SK-N-SH treated with all-trans-retinoic acid at 6 μM for 48 hours (cell line): ENCODE measurements at regions not wholly inside any gene's neighbourhood (a gene's known extent, or its start where the extent isn't known, plus 50 kb on each side); places are given as distances from the start of the nearest gene placed in this dataset.

ENCODE experiments used
- CREB5 ChIP-seq: fragments of 250-450 bp; sonication (Bioruptor Pico); IDR thresholded peaks from 2 replicates; pipeline ENCODE4 v1.5.1; 2020; ENCODE audit warnings: low read depth, mild to moderate bottlenecking, moderate library complexity
- CSDC2 ChIP-seq: fragments of 250-450 bp; sonication (Bioruptor Pico); IDR thresholded peaks from 2 replicates; pipeline ENCODE4 v1.5.0; 2020; ENCODE audit warnings: mild to moderate bottlenecking, moderate library complexity
- ESRRG ChIP-seq: fragments of 250-450 bp; sonication (Bioruptor Pico); IDR thresholded peaks from 2 replicates; pipeline ENCODE4 v1.6.1; 2021; ENCODE audit warnings: mild to moderate bottlenecking
- PPARA ChIP-seq: fragments of 250-450 bp; sonication (Bioruptor Pico); IDR thresholded peaks from 2 replicates; pipeline ENCODE4 v1.5.0; 2020; ENCODE audit warnings: mild to moderate bottlenecking, borderline replicate concordance
- TSHZ2 ChIP-seq: fragments of 250-450 bp; sonication (Bioruptor Pico); IDR thresholded peaks from 2 replicates; pipeline ENCODE4 v1.5.0; 2020; ENCODE audit warnings: mild to moderate bottlenecking, moderate library complexity
- ZC3H10 ChIP-seq: fragments of 250-450 bp; sonication (Bioruptor Pico); IDR thresholded peaks from 2 replicates; pipeline ENCODE4 v1.5.1; 2021; ENCODE audit warnings: mild to moderate bottlenecking, moderate library complexity
- ZFP30 ChIP-seq: fragments of 450-650 bp; formaldehyde crosslinking; IDR thresholded peaks from 2 replicates; pipeline ENCODE4 v1.5.0; 2022; ENCODE audit warnings: mild to moderate bottlenecking, moderate library complexity

- TF ChIP-seq ESRRG (CRISPR knock-in tag) = no peak
- TF ChIP-seq CSDC2 = no peak
- no peak for TF ChIP-seq CREB5
- no peak for TF ChIP-seq TSHZ2 (CRISPR knock-in tag)
- no peak for TF ChIP-seq ZC3H10 (CRISPR knock-in tag)
- no peak for TF ChIP-seq ZFP30 (CRISPR knock-in tag)
- TF ChIP-seq PPARA (CRISPR knock-in tag) = no peak
Measured at GRCh38 chr5:125699860-125700259, 723.3 kb upstream of the GRAMD2B start.
